ENCODE measurements at regions not wholly inside any gene's neighbourhood (a gene's known extent, or its start where the extent isn't known, plus 50 kb on each side); places are given as distances from the start of the nearest gene placed in this dataset.

- DNase-seq (ENCODE audit: low read depth), result no peak
Measured at GRCh38 chr5:158022837-158023236, 163.9 kb upstream of the CLINT1 start.

- DNase-seq (ENCODE audit: low read depth), result no peak
Measured at GRCh38 chr5:158022393-158022792, 163.4 kb upstream of the CLINT1 start.

- DNase-seq (ENCODE audit: low read depth), result no peak
Measured at GRCh38 chr5:158020555-158021418, 161.8 kb upstream of the CLINT1 start.

- DNase-seq (ENCODE audit: low read depth), result no peak
Measured at GRCh38 chr5:158017469-158017868, 158.5 kb upstream of the CLINT1 start.

GRCh38 chr5:158014372-158014771 is 155.4 kb upstream of the CLINT1 start:
- no peak for DNase-seq (ENCODE audit: low read depth)

- no peak for DNase-seq (ENCODE audit: low read depth)
Measured at GRCh38 chr5:158013939-158014338, 155.0 kb upstream of the CLINT1 start.

- no peak for DNase-seq (ENCODE audit: low read depth)
Measured at GRCh38 chr5:158013303-158013702, 154.4 kb upstream of the CLINT1 start.

- DNase-seq (ENCODE audit: low read depth), result no peak
Measured at GRCh38 chr5:158011422-158011821, 152.5 kb upstream of the CLINT1 start.

- no peak for DNase-seq (ENCODE audit: low read depth)
Measured at GRCh38 chr5:158010831-158011230, 151.9 kb upstream of the CLINT1 start.

- DNase-seq (ENCODE audit: low read depth), result no peak
Measured at GRCh38 chr5:158007336-158007735, 148.4 kb upstream of the CLINT1 start.

GRCh38 chr5:157999696-158000095 is 140.8 kb upstream of the CLINT1 start:
- DNase-seq (ENCODE audit: low read depth), result no peak

GRCh38 chr5:157997991-157998504 is 139.1 kb upstream of the CLINT1 start:
- DNase-seq (ENCODE audit: low read depth), result no peak

- DNase-seq (ENCODE audit: low read depth), result no peak
Measured at GRCh38 chr5:157994906-157995519, 136.1 kb upstream of the CLINT1 start.

GRCh38 chr5:157993986-157994691 is 135.2 kb upstream of the CLINT1 start:
- DNase-seq (ENCODE audit: low read depth), result no peak

GRCh38 chr5:157993201-157993600 is 134.3 kb upstream of the CLINT1 start:
- no peak for DNase-seq (ENCODE audit: low read depth)

GRCh38 chr5:157990583-157991181 is 131.7 kb upstream of the CLINT1 start:
- no peak for DNase-seq (ENCODE audit: low read depth)

GRCh38 chr5:157989296-157989695 is 130.4 kb upstream of the CLINT1 start:
- no peak for DNase-seq (ENCODE audit: low read depth)

- DNase-seq (ENCODE audit: low read depth), result no peak
Measured at GRCh38 chr5:157987259-157987658, 128.3 kb upstream of the CLINT1 start.

GRCh38 chr5:157986431-157986990 is 127.6 kb upstream of the CLINT1 start:
- DNase-seq (ENCODE audit: low read depth), result no peak

- DNase-seq (ENCODE audit: low read depth), result no peak
Measured at GRCh38 chr5:157984611-157985010, 125.7 kb upstream of the CLINT1 start.

GRCh38 chr5:157983906-157984551 is 125.1 kb upstream of the CLINT1 start:
- DNase-seq (ENCODE audit: low read depth), result no peak

Measured in stimulated activated CD8-positive, alpha-beta memory T cell treated with anti-CD3 and anti-CD28 coated beads, Interleukin-15, amount 100 ng/mL, for 24 hours (primary cell).